ENCODE measurements at regions not wholly inside any gene's neighbourhood (a gene's known extent, or its start where the extent isn't known, plus 50 kb on each side); places are given as distances from the start of the nearest gene placed in this dataset.

- DNase-seq (ENCODE audit: low spot score) = no peak
Measured at GRCh38 chr4:95660719-95661118, 111.9 kb upstream of the UNC5C start.

- DNase-seq (ENCODE audit: low spot score) = no peak
Measured at GRCh38 chr4:95651891-95652290, 103.1 kb upstream of the UNC5C start.

GRCh38 chr4:95644417-95644816 is 95.6 kb upstream of the UNC5C start:
- DNase-seq (ENCODE audit: low spot score) = no peak

- DNase-seq (ENCODE audit: low spot score) = no peak
Measured at GRCh38 chr4:95643627-95644026, 94.9 kb upstream of the UNC5C start.

GRCh38 chr4:95641571-95641970 is 92.8 kb upstream of the UNC5C start:
- DNase-seq (ENCODE audit: low spot score) = no peak

- DNase-seq (ENCODE audit: low spot score) = no peak
Measured at GRCh38 chr4:95640311-95640710, 91.5 kb upstream of the UNC5C start.

- DNase-seq (ENCODE audit: low spot score) = no peak
Measured at GRCh38 chr4:95638920-95639501, 90.2 kb upstream of the UNC5C start.

- peak; percentile 1 for DNase-seq (ENCODE audit: low spot score)
Measured at GRCh38 chr4:95637043-95637600, 88.3 kb upstream of the UNC5C start.

GRCh38 chr4:95636061-95636460 is 87.3 kb upstream of the UNC5C start:
- DNase-seq (ENCODE audit: low spot score) = no peak

GRCh38 chr4:95627709-95628108 is 78.9 kb upstream of the UNC5C start:
- no peak for DNase-seq (ENCODE audit: low spot score)

- no peak for DNase-seq (ENCODE audit: low spot score)
Measured at GRCh38 chr4:95627024-95627605, 78.3 kb upstream of the UNC5C start.

- no peak for DNase-seq (ENCODE audit: low spot score)
Measured at GRCh38 chr4:95625020-95625419, 76.2 kb upstream of the UNC5C start.

GRCh38 chr4:95619525-95620443 is 71.0 kb upstream of the UNC5C start:
- no peak for DNase-seq (ENCODE audit: low spot score)

- no peak for DNase-seq (ENCODE audit: low spot score)
Measured at GRCh38 chr4:95614684-95615205, 66.0 kb upstream of the UNC5C start.

- no peak for DNase-seq (ENCODE audit: low spot score)
Measured at GRCh38 chr4:95610061-95610569, 61.3 kb upstream of the UNC5C start.

GRCh38 chr4:95606739-95607138 is 58.0 kb upstream of the UNC5C start:
- no peak for DNase-seq (ENCODE audit: low spot score)

- no peak for DNase-seq (ENCODE audit: low spot score)
Measured at GRCh38 chr4:95603393-95603792, 54.6 kb upstream of the UNC5C start.

GRCh38 chr4:95602872-95603271 is 54.1 kb upstream of the UNC5C start:
- no peak for DNase-seq (ENCODE audit: low spot score)

GRCh38 chr4:95601356-95601755 is 52.6 kb upstream of the UNC5C start:
- DNase-seq (ENCODE audit: low spot score) = no peak

GRCh38 chr4:95599777-95600400 is 51.1 kb upstream of the UNC5C start:
- DNase-seq (ENCODE audit: low spot score) = no peak
